ENCODE measurements at regions not wholly inside any gene's neighbourhood (a gene's known extent, or its start where the extent isn't known, plus 50 kb on each side); places are given as distances from the start of the nearest gene placed in this dataset.
"Not testable (repeated sequence)": the region's sequence is repeated elsewhere in the genome, so short reads cannot be mapped to it uniquely, and the experiment has no call there.

DNA sequence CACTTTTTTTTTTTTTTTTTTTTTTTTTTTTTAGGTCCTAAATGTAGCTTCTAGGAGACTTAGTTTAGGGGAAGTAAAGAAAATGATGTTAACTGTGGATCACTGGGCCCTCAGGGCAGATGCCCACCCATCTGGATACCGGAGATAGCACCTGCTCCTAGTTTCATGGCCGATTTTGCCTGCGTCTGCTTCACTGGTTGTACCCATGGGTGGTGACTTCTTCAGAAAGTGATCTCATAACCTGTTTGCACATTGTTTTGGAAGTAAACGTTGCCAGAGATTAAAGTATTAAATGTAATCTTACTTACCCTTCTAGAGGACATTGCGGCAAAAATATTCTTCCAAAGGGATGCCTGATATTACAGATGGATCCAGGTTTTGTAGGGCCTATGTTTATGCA lies 79.8 kb upstream of the SGK1 start:
- no peaks in the 10 kb centered on the region for H3K27me3 ChIP-seq (ENCODE audit: control insufficient read depth, insufficient read depth, low read length)
- no peaks in the 10 kb centered on the region for H3K36me3 ChIP-seq (ENCODE audit: control insufficient read depth, insufficient read depth, low read length)
- no peak for DNase-seq (ENCODE audit: low read depth)
- TF ChIP-seq CTCF (IDR thresholded peaks at IDR 0.05; ENCODE audit: insufficient read depth, low read length, poor library complexity, severe bottlenecking): no peak
- H3K4me3 ChIP-seq (ENCODE audit: low read depth, low read length): no peak overlapping the region

DNA sequence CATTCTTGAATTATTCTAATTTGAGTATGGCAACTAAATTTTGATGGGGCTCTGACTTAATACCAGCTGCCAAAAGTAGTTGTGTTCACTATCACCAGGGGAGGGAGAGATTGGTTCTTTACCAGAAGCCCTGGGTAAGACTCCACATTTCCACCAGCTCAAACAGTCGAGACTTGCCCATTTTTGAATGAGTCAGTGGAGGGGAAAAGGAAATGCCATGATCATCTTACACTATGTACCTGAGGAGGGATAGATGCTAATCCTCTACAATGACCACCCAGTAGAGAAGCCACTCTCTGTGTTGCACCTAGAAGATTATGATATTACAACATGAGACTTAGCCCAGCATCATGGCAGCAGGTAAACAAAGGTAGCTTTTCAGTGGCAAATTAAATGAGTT lies 77.0 kb upstream of the SGK1 start:
- H3K27me3 ChIP-seq (ENCODE audit: control insufficient read depth, insufficient read depth, low read length): no peaks in the 10 kb centered on the region
- DNase-seq (ENCODE audit: low read depth): no peak
- TF ChIP-seq CTCF (IDR thresholded peaks at IDR 0.05; ENCODE audit: insufficient read depth, low read length, poor library complexity, severe bottlenecking): no peak
- H3K4me3 ChIP-seq (ENCODE audit: low read depth, low read length): no peak overlapping the region
- no peaks in the 10 kb centered on the region for H3K36me3 ChIP-seq (ENCODE audit: control insufficient read depth, insufficient read depth, low read length)

DNA sequence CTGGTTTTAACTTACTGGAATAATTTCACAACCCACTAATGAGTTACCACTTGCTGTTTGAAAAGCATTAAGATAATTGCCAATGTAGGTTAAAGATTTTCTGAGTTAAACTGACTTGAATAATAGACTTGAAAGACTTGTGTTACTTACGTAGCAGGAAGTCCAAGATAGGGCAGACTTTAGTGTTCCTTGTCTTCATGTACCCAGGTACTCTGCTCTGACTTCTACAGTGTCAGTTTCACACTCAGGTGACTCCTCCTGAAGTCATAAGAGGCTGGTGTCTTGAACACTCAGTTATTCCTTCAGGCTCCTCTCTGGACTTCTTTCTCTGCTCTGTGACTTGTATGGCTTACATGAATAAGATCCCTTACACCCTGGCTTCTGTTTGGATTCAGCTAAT lies 76.3 kb upstream of the SGK1 start:
- H3K4me3 ChIP-seq (ENCODE audit: low read depth, low read length): no peak overlapping the region
- no peaks in the 10 kb centered on the region for H3K36me3 ChIP-seq (ENCODE audit: control insufficient read depth, insufficient read depth, low read length)
- TF ChIP-seq CTCF (IDR thresholded peaks at IDR 0.05; ENCODE audit: insufficient read depth, low read length, poor library complexity, severe bottlenecking): no peak
- H3K27me3 ChIP-seq (ENCODE audit: control insufficient read depth, insufficient read depth, low read length): no peaks in the 10 kb centered on the region
- no peak for DNase-seq (ENCODE audit: low read depth)

DNA sequence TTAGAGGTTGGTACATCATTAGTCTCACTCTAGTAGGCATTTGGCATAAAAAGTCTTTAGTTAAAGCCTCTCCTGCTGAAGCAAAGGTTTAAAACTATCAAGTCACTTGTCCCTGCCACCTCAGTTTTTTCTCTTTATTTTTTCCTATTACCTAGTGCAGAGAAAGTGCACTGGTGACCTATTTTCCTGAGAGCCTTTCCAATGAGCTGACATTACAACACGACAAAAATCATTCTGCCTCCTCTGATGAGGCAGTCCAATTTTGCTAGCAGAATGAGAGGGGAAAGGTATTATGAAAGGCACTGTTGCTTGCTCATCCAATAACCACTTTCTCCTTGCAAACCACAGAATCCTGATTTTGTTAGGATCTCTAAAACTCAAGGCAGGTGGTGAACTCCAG lies 73.3 kb upstream of the SGK1 start:
- Histone ChIP-seq H3K36me3 (ENCODE audit: control insufficient read depth, insufficient read depth, low read length) (no peaks in the 10 kb centered on the region), H3K4me3 (ENCODE audit: low read depth, low read length) (no peak overlapping the region), H3K27me3 (ENCODE audit: control insufficient read depth, insufficient read depth, low read length) (no peaks in the 10 kb centered on the region)
- TF ChIP-seq CTCF (IDR thresholded peaks at IDR 0.05; ENCODE audit: insufficient read depth, low read length, poor library complexity, severe bottlenecking): no peak
- no peak for DNase-seq (ENCODE audit: low read depth)

DNA sequence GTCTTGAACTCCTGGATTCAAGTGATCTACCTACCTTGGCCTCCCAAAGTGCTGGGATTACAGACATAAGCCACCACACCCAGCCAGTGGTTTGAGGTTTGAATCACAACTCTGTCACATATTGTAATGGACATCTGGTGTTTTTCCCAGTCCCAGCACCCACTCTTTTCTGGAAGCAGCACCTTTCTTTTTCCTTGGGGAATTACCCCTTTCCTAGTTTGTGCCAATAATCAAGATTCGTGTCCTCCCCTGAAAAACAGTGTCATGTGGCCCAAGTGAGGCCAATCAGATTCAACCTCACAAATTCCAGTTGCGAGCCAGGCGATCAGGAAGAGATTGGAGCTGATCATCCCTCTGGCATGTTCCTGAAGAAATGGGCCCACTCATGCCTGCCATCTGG lies 71.7 kb upstream of the SGK1 start:
- H3K27me3 ChIP-seq (ENCODE audit: control insufficient read depth, insufficient read depth, low read length): no peaks in the 10 kb centered on the region
- TF ChIP-seq CTCF (IDR thresholded peaks at IDR 0.05; ENCODE audit: insufficient read depth, low read length, poor library complexity, severe bottlenecking): no peak
- no peak overlapping the region for H3K4me3 ChIP-seq (ENCODE audit: low read depth, low read length)
- no peak for DNase-seq (ENCODE audit: low read depth)
- no peaks in the 10 kb centered on the region for H3K36me3 ChIP-seq (ENCODE audit: control insufficient read depth, insufficient read depth, low read length)

DNA sequence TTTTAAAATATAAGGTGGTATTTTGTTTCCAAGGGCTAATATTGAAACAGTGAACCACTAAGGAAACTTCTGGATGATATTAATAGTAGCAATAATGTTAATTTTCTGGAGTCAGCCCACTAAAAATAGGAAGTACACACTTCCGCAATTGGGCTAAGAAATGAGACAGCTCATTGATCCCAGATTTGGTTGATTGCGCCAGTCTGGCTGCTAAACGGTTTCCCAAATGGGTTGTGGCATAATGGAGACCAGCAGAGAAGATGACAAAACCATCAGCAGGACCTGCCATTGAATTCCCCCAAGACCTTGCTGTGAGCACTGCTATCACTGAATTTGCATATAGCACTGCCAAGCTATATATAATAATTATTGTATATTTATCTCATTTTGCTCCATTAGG lies 71.2 kb upstream of the SGK1 start:
- H3K4me3 ChIP-seq (ENCODE audit: low read depth, low read length): no peak overlapping the region
- no peak for DNase-seq (ENCODE audit: low read depth)
- H3K36me3 ChIP-seq (ENCODE audit: control insufficient read depth, insufficient read depth, low read length): no peaks in the 10 kb centered on the region

GRCh38 chr6:134386482-134386881 lies 68.6 kb upstream of the SGK1 start:
- DNase-seq (ENCODE audit: low read depth); H3K4me3 ChIP-seq (ENCODE audit: low read depth, low read length); H3K27me3 ChIP-seq (ENCODE audit: control insufficient read depth, insufficient read depth, low read length); H3K36me3 ChIP-seq (ENCODE audit: control insufficient read depth, insufficient read depth, low read length): not testable (repeated sequence)

More for the DNA sequence above, 71.2 kb upstream of the SGK1 start:
- no peaks in the 10 kb centered on the region for H3K27me3 ChIP-seq (ENCODE audit: control insufficient read depth, insufficient read depth, low read length)
- no peak for TF ChIP-seq CTCF (IDR thresholded peaks at IDR 0.05; ENCODE audit: insufficient read depth, low read length, poor library complexity, severe bottlenecking)
